HepG2 (cell line): ENCODE measurements at regions not wholly inside any gene's neighbourhood (a gene's known extent, or its start where the extent isn't known, plus 50 kb on each side); places are given as distances from the start of the nearest gene placed in this dataset.

Source experiments
- ATAC-seq: fragments of 200-7000 bp; cut with Tn5 transposase; 3 replicates; pipeline ENCODE4 v1.9.1; 2020; ENCODE audit warnings: mild to moderate bottlenecking, moderate library complexity
- BruUV-seq: library from RNA; stranded (reverse); fragments of 400-500 nt; replicated peaks from 2 replicates; lab custom pipeline; 2021; lab: Mats Ljungman, UMichigan
- CTCF ChIA-PET: fragments of 300-600 bp; formaldehyde crosslinking; extraction: SDS; loops from one replicate; lab custom pipeline; 2021; ENCODE audit warnings: low total read pairs, inconsistent platforms, low intra/inter-chr PET ratio; lab: Yijun Ruan, JAX
- POLR2A ChIA-PET: fragments of 350-600 bp; sonication (Branson Sonifier 250); formaldehyde crosslinking; loops from one replicate; lab custom pipeline; 2020; ENCODE audit warnings: antibody characterized with exemption, inconsistent platforms; lab: Yijun Ruan, JAX
- DNase-seq: peaks from one replicate; pipeline ENCODE4 v3.0.0-alpha.2; 2015; ENCODE audit warnings: low spot score
- FAIRE-seq: peaks from 3 replicates; lab custom pipeline; 2011; peaks lifted over from hg19 to GRCh38; lab: Jason Lieb, UNC
- H2AFZ ChIP-seq: one replicate; pipeline ENCODE4 v1.6.1; 2011; ENCODE audit warnings: low read length, inconsistent platforms
- H3K27ac ChIP-seq: fragments of 300-600 bp; 3 replicates; pipeline ENCODE4 v1.8.0; 2011; ENCODE audit warnings: mixed run types, mild to moderate bottlenecking, mixed read lengths, low read length, inconsistent platforms; ENCODE audit not compliant: insufficient read depth; ENCODE audit errors: extremely low read length
- H3K27me3 ChIP-seq, 2 experiments: fragments of 200-600 bp in 1 of 2; 2 replicates in 1 of 2; 3 replicates in 1 of 2; pipeline versions ENCODE4 v1.6.0 to v1.8.0; 2011; ENCODE audit warnings: low read length in 2 of 2, mild to moderate bottlenecking in 2 of 2, moderate library complexity in 2 of 2, inconsistent platforms in 1 of 2; ENCODE audit not compliant: insufficient read depth in 2 of 2, control insufficient read depth in 1 of 2
- H3K36me3 ChIP-seq, 2 experiments: fragments of 200-600 bp in 1 of 2; replicated peaks in 1 of 2; 2 replicates in 1 of 2; 3 replicates in 1 of 2; pipeline versions ENCODE4 v1.5.1 to v1.8.0; 2011; ENCODE audit warnings: low read length in 2 of 2, inconsistent platforms in 1 of 2; ENCODE audit not compliant: insufficient read depth in 2 of 2, control insufficient read depth in 1 of 2
- H3K4me1 ChIP-seq: 2 replicates; pipeline ENCODE4 v1.5.1; 2012; ENCODE audit warnings: low read length, inconsistent platforms; ENCODE audit not compliant: insufficient read depth
- H3K4me2 ChIP-seq: 2 replicates; pipeline ENCODE4 v1.6.0; 2011; ENCODE audit warnings: low read depth, low read length, inconsistent platforms
- H3K4me3 ChIP-seq, 3 experiments: fragments of 200-600 bp in 1 of 3; sonication (generic), shearing (Covaris generic) in 1 of 3; replicated peaks in 1 of 3; 2 replicates each; pipeline ENCODE4 v1.5.1; 2011 to 2016; ENCODE audit warnings: low read length in 3 of 3, inconsistent platforms in 2 of 3, low read depth in 2 of 3, mild to moderate bottlenecking in 2 of 3, control low read depth in 1 of 3, mixed read lengths in 1 of 3; ENCODE audit not compliant: insufficient read depth in 1 of 3
- H3K79me2 ChIP-seq: one replicate; pipeline ENCODE4 v1.6.1; 2011; ENCODE audit warnings: low read length, inconsistent platforms; ENCODE audit not compliant: insufficient read depth
- H3K9ac ChIP-seq: 2 replicates; pipeline ENCODE4 v1.6.0; 2011; ENCODE audit warnings: mild to moderate bottlenecking, low read depth, low read length, inconsistent platforms; ENCODE audit not compliant: insufficient read depth
- H3K9me3 ChIP-seq: 2 replicates; pipeline ENCODE4 v1.5.1; 2012; ENCODE audit warnings: mild to moderate bottlenecking, low read length
- H4K20me1 ChIP-seq: 2 replicates; pipeline ENCODE4 v1.6.0; 2011; ENCODE audit warnings: inconsistent platforms, mild to moderate bottlenecking, low read length, moderate library complexity; ENCODE audit not compliant: insufficient read depth
- ADNP ChIP-seq: sonication (generic); formaldehyde crosslinking; IDR thresholded peaks from 2 replicates; pipeline ENCODE4 v1.4.0; 2020; ENCODE audit warnings: missing genetic modification reagents
- ATF1 ChIP-seq: IDR thresholded peaks from 2 replicates; pipeline ENCODE4 v1.6.1; 2016; ENCODE audit warnings: mild to moderate bottlenecking, control low read depth
- GATAD1 ChIP-seq: IDR thresholded peaks from 2 replicates; pipeline ENCODE4 v1.6.1; 2016; ENCODE audit warnings: missing genetic modification reagents, missing compliant biosample characterization
- KAT7 ChIP-seq: IDR thresholded peaks from 2 replicates; pipeline ENCODE4 v1.6.1; 2018; ENCODE audit warnings: borderline replicate concordance, missing compliant biosample characterization
- KLF15 ChIP-seq: sonication (generic); formaldehyde crosslinking; IDR thresholded peaks from 2 replicates; pipeline ENCODE4 v1.8.1; 2023; ENCODE audit warnings: borderline replicate concordance, mild to moderate bottlenecking, inconsistent platforms, missing genetic modification reagents, mixed read lengths
- NFE2L1 ChIP-seq: sonication (generic); formaldehyde crosslinking; IDR thresholded peaks from 2 replicates; pipeline ENCODE4 v1.4.0; 2020; ENCODE audit warnings: missing genetic modification reagents, mild to moderate bottlenecking, borderline replicate concordance
- NONO ChIP-seq, 2 experiments: fragments of 450-650 bp in 1 of 2; sonication (generic) in 1 of 2; formaldehyde crosslinking in 1 of 2; IDR thresholded peaks in 1 of 2; conservative IDR thresholded peaks in 1 of 2; 2 replicates each; pipeline versions ENCODE4 v1.6.1 to v1.8.0; 2017 to 2022; ENCODE audit warnings: mild to moderate bottlenecking in 1 of 2, missing genetic modification reagents in 1 of 2, moderate library complexity in 1 of 2
- RXRA ChIP-seq: sonication (generic); formaldehyde crosslinking; IDR thresholded peaks from 2 replicates; pipeline ENCODE4 v1.5.1; 2020; ENCODE audit warnings: missing genetic modification reagents
- SOX6 ChIP-seq, 2 experiments: fragments of 450-650 bp in 1 of 2; sonication (generic) in 1 of 2; formaldehyde crosslinking in 1 of 2; IDR thresholded peaks; 2 replicates each; pipeline versions ENCODE4 v1.4.0 to v1.6.1; 2017 to 2020; ENCODE audit warnings: antibody characterized with exemption in 1 of 2, mild to moderate bottlenecking in 1 of 2, missing genetic modification reagents in 1 of 2
- ZNF124 ChIP-seq: sonication (generic); formaldehyde crosslinking; IDR thresholded peaks from 2 replicates; pipeline ENCODE4 v1.4.0; 2020; ENCODE audit warnings: missing genetic modification reagents
- ZNF34 ChIP-seq: sonication (generic); formaldehyde crosslinking; IDR thresholded peaks from 2 replicates; pipeline ENCODE4 v1.4.0; 2020; ENCODE audit warnings: mild to moderate bottlenecking, missing genetic modification reagents, borderline replicate concordance
- ZNF577 ChIP-seq: sonication (generic); formaldehyde crosslinking; IDR thresholded peaks from 2 replicates; pipeline ENCODE4 v1.4.0; 2020; ENCODE audit warnings: mild to moderate bottlenecking, low read depth, missing genetic modification reagents, borderline replicate concordance
- ZNF713 ChIP-seq: sonication (generic); formaldehyde crosslinking; IDR thresholded peaks from 2 replicates; pipeline ENCODE4 v1.4.0; 2020; ENCODE audit warnings: mild to moderate bottlenecking, missing genetic modification reagents
- WGBS: methylation state at CpG from one replicate; pipeline ENCODE4 v1.1.6; 2017; ENCODE audit warnings: low lambda C conversion rate; 5-methylcytosine and 5-hydroxymethylcytosine counted together
- in situ Hi-C: cut with HindIII; loops from 2 replicates; pipeline ENCODE4 v1.10.0; 2017; ENCODE audit warnings: low pct_unique_long_range_greater_than_20kb; ENCODE audit not compliant: extremely low pct_ligation_motif_present
- intact Hi-C: fragments of 100-400 bp; cut with micrococcal nuclease; formaldehyde crosslinking; loops from one replicate; pipeline ENCODE4 v1.10.0; 2022; ENCODE audit not compliant: unreplicated experiment
- TF ChIP-seq, protein P1 (sequence below): sonication (generic); formaldehyde crosslinking; IDR thresholded peaks from 2 replicates; pipeline ENCODE4 v1.5.0; 2020; ENCODE audit warnings: mild to moderate bottlenecking, missing genetic modification reagents

DNA sequence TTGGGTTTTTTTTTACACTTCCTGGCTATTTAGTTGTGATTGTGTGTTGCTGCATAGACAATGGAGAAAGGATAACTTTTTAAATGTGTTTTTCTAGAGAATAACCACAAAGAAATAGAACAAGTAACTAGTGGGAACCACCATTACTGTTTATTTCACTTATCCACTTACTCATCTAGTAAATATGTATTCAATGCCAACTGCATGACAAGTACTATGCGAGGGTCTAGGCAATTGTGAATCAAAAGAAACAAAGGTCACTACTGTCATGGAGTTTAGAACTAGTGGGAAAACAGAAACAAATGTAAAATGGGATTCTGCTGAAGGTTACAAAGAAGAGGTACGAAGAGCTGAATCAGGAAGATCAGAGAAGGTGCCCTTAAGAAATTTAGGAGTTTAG, 600.9 kb upstream of the ROBO2 start:
- H2AFZ ChIP-seq: no peak overlapping the region
- H3K4me1 ChIP-seq: no peaks in the 10 kb centered on the region
- in situ Hi-C loops (no loop called here), intact Hi-C loops (no loop called here)
- BruUV-seq: no TSS peak
- H3K36me3 ChIP-seq: no peaks in the 10 kb centered on the region
- TF ChIP-seq KLF15: no peak
- no peak for TF ChIP-seq SOX6 (IDR thresholded peaks at IDR 0.05)
- TF ChIP-seq SOX6 (CRISPR knock-in tag; IDR thresholded peaks at IDR 0.05): no peak
- TF ChIP-seq ATF1: no peak
- TF ChIP-seq ZNF34 (CRISPR knock-in tag): no peak
- no peak for TF ChIP-seq ADNP (CRISPR knock-in tag)
- no peak for TF ChIP-seq ZNF713 (CRISPR knock-in tag)
- FAIRE-seq (no peak), DNase-seq (no peak), ATAC-seq (no peak)
- no peaks in the 10 kb centered on the region for H3K27me3 ChIP-seq
- H3K9ac ChIP-seq: no peak overlapping the region
- ChIA-PET CTCF (no interaction called here), POLR2A (no interaction called here)
- H4K20me1 ChIP-seq: no peaks in the 10 kb centered on the region
- no peak overlapping the region for H3K4me3 ChIP-seq
- H3K79me2 ChIP-seq: no peaks in the 10 kb centered on the region
- H3K4me2 ChIP-seq: no peak overlapping the region
- no peaks in the 10 kb centered on the region for H3K9me3 ChIP-seq
- no peak overlapping the region for H3K27ac ChIP-seq
- WGBS: 0% methylated on average over 2 of the region's 2 CpGs

DNA sequence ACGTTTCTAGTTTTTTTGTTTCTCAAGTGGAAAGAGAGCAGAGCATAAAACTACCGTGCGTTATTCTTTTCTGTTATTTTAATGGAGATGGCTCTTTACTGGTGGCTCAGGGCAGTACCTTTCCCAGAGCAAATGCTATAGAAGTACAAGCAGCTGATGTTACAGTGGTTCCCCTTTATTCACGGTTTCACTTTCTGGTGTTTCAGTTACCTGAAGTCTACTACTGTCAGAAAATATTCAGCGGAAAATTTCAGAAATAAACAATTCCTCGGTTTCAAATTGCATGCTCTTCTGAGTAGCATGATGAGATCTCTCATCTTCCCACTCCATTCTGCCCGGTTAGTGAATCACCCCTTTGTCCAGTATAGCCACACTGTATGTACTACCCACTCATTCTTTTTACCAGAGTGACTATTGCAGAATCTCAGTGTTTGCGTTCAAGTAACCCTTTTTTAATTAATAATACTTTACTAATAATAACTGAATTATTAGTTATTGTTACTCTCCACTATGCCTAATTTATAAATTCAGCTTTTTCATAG, 597.5 kb upstream of the ROBO2 start:
- Histone ChIP-seq H2AFZ (no peak overlapping the region), H4K20me1 (no peaks in the 10 kb centered on the region), H3K4me2 (no peak overlapping the region), H3K4me3 (no peak overlapping the region), H3K9ac (no peak overlapping the region), H3K27ac (no peak overlapping the region), H3K36me3 (no peaks in the 10 kb centered on the region), H3K9me3 (no peaks in the 10 kb centered on the region), H3K79me2 (no peaks in the 10 kb centered on the region), H3K4me1 (no peaks in the 10 kb centered on the region), H3K27me3 (no peaks in the 10 kb centered on the region)
- ChIA-PET CTCF (no interaction called here), POLR2A (no interaction called here)
- intact Hi-C loops (no loop called here), in situ Hi-C loops (no loop called here)
- ATAC-seq: no peak
- TF ChIP-seq ZNF124 (CRISPR knock-in tag): no peak
- TF ChIP-seq, protein P1, sequence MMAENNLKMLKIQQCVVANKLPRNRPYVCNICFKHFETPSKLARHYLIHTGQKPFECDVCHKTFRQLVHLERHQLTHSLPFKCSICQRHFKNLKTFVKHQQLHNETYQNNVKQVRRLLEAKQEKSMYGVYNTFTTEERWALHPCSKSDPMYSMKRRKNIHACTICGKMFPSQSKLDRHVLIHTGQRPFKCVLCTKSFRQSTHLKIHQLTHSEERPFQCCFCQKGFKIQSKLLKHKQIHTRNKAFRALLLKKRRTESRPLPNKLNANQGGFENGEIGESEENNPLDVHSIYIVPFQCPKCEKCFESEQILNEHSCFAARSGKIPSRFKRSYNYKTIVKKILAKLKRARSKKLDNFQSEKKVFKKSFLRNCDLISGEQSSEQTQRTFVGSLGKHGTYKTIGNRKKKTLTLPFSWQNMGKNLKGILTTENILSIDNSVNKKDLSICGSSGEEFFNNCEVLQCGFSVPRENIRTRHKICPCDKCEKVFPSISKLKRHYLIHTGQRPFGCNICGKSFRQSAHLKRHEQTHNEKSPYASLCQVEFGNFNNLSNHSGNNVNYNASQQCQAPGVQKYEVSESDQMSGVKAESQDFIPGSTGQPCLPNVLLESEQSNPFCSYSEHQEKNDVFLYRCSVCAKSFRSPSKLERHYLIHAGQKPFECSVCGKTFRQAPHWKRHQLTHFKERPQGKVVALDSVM: no peak
- no peak for TF ChIP-seq RXRA
- TF ChIP-seq NFE2L1 (CRISPR knock-in tag): no peak
- TF ChIP-seq NONO (IDR thresholded peaks at IDR 0.05): no peak
- TF ChIP-seq NONO (CRISPR knock-in tag; conservative IDR thresholded peaks at IDR 0.05): no peak
- TF ChIP-seq ZNF577: no peak
- no peak for TF ChIP-seq GATAD1 (CRISPR knock-in tag)
- no peak for TF ChIP-seq KAT7 (CRISPR knock-in tag)
- FAIRE-seq: no peak
- BruUV-seq: no TSS peak
- WGBS: 29% methylated on average over 8 of the region's 8 CpGs
- no peak for DNase-seq
